ENCODE measurements at regions not wholly inside any gene's neighbourhood (a gene's known extent, or its start where the extent isn't known, plus 50 kb on each side); places are given as distances from the start of the nearest gene placed in this dataset.

DNA sequence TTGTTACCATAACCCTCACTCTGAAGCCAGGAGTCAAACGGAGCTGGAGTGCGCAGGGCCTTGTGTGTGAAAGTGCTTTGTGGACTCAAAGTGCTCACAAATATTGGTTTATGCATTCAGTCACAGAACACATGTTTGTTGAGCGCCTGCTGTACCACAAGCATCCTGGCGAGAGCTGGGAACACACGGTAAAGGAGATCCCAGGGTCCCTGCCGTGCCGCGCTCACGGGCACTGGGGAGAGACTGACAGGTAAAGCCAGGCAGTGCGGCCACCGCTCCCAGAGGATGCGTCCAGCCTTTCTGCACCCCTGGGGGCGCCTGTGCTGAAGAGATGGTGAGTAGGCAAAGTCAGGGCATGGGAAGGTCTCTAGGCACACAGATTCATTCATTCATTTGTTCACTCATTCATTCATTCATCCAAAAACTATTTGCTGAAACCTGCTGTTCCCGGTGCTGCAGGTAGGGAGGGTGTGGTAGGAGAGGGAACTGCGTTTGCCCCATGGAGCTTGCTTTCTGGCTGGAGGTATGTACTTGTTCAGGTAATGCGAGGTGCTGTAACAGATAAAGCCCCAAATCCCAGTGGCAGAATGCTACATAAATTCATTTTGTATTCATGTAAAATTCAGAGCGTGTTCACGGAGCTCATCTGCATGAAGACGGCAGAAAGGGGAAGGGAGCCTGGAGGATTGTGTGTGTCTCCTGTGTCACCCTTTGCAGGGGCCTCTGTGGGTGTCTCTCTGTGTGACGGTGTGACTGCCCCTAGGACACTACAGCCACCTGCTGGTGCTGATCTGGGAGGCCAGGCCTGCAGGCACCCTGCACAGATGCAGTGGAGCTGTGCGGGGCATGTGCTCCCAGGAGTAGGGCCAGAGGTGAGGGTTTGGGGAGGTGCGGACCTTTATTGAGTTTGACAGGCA lies 167.0 kb upstream of the B3GAT1 start:
- no peaks in the 10 kb centered on the region for H3K4me1 ChIP-seq (ENCODE audit: insufficient read depth, low read length)
- H3K27ac ChIP-seq (ENCODE audit: low read depth, low read length), result no peak overlapping the region
- no peak overlapping the region for H3K4me3 ChIP-seq (ENCODE audit: insufficient read depth, low read length)
- no peak for DNase-seq (ENCODE audit: insufficient read length, low spot score, missing footprints)
- no peaks in the 10 kb centered on the region for H4K20me1 ChIP-seq (ENCODE audit: insufficient read depth, low read length)
- no peak overlapping the region for H3K4me2 ChIP-seq (ENCODE audit: insufficient read depth, low read length)
- no peaks in the 10 kb centered on the region for H3K79me2 ChIP-seq (ENCODE audit: insufficient read depth, low read length)
- no peaks in the 10 kb centered on the region for H3K36me3 ChIP-seq (ENCODE audit: insufficient read depth, low read length)
- TF ChIP-seq CTCF (IDR thresholded peaks at IDR 0.05; ENCODE audit: extremely low read depth, low read depth, low read length), result no peak
- H3K9me3 ChIP-seq (ENCODE audit: low read depth, low read length), result no peaks in the 10 kb centered on the region
- H3K27me3 ChIP-seq (ENCODE audit: insufficient read depth, low read length), result no peaks in the 10 kb centered on the region
- H2AFZ ChIP-seq (ENCODE audit: low read length), result no peak overlapping the region

- Histone ChIP-seq H3K4me3 (ENCODE audit: insufficient read depth, low read length) (no peak overlapping the region), H2AFZ (ENCODE audit: low read length) (no peak overlapping the region), H3K4me2 (ENCODE audit: insufficient read depth, low read length) (no peak overlapping the region), H3K79me2 (ENCODE audit: insufficient read depth, low read length) (no peaks in the 10 kb centered on the region), H4K20me1 (ENCODE audit: insufficient read depth, low read length) (no peaks in the 10 kb centered on the region), H3K27me3 (ENCODE audit: insufficient read depth, low read length) (no peaks in the 10 kb centered on the region), H3K4me1 (ENCODE audit: insufficient read depth, low read length) (no peaks in the 10 kb centered on the region), H3K9me3 (ENCODE audit: low read depth, low read length) (no peaks in the 10 kb centered on the region), H3K27ac (ENCODE audit: low read depth, low read length) (no peak overlapping the region), H3K36me3 (ENCODE audit: insufficient read depth, low read length) (no peaks in the 10 kb centered on the region)
- TF ChIP-seq CTCF (IDR thresholded peaks at IDR 0.05; ENCODE audit: extremely low read depth, low read depth, low read length), result no peak
- DNase-seq (ENCODE audit: insufficient read length, low spot score, missing footprints), result no peak
These were observed 165.8 kb upstream of the B3GAT1 start for GRCh38 chr11:134577751-134578395.

GRCh38 chr11:134576721-134577171 lies 164.7 kb upstream of the B3GAT1 start:
- no peak overlapping the region for H2AFZ ChIP-seq (ENCODE audit: low read length)
- no peaks in the 10 kb centered on the region for H3K27me3 ChIP-seq (ENCODE audit: insufficient read depth, low read length)
- no peak overlapping the region for H3K4me3 ChIP-seq (ENCODE audit: insufficient read depth, low read length)
- no peaks in the 10 kb centered on the region for H3K9me3 ChIP-seq (ENCODE audit: low read depth, low read length)
- no peak overlapping the region for H3K27ac ChIP-seq (ENCODE audit: low read depth, low read length)
- no peak overlapping the region for H3K4me2 ChIP-seq (ENCODE audit: insufficient read depth, low read length)
- no peaks in the 10 kb centered on the region for H3K79me2 ChIP-seq (ENCODE audit: insufficient read depth, low read length)
- no peak for DNase-seq (ENCODE audit: insufficient read length, low spot score, missing footprints)
- H3K36me3 ChIP-seq (ENCODE audit: insufficient read depth, low read length), result no peaks in the 10 kb centered on the region
- no peaks in the 10 kb centered on the region for H3K4me1 ChIP-seq (ENCODE audit: insufficient read depth, low read length)
- no peaks in the 10 kb centered on the region for H4K20me1 ChIP-seq (ENCODE audit: insufficient read depth, low read length)
- TF ChIP-seq CTCF (IDR thresholded peaks at IDR 0.05; ENCODE audit: extremely low read depth, low read depth, low read length), result no peak

DNA sequence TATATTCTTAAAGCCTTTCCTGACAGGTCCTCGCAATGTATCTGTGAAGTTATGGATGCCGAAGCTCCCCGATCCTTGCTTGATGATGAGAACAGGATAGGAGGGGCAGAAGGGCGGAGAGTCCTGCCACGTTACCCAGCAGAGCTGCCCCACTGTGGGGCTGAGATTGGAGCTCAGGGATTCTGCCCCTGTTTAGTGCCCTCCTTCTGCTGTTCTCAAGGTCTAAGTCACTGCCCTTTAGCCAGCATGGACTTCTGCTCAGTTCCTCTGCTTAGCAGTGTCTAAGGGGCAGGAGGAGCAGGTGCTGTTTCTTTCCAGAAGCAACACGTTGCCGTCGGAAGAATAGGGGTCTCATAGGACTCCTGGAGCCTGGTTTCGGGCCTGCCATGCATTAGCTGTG lies 164.2 kb upstream of the B3GAT1 start:
- H3K36me3 ChIP-seq (ENCODE audit: insufficient read depth, low read length), result no peaks in the 10 kb centered on the region
- no peak overlapping the region for H3K4me2 ChIP-seq (ENCODE audit: insufficient read depth, low read length)
- H3K9me3 ChIP-seq (ENCODE audit: low read depth, low read length), result no peaks in the 10 kb centered on the region
- TF ChIP-seq CTCF (IDR thresholded peaks at IDR 0.05; ENCODE audit: extremely low read depth, low read depth, low read length), result no peak
- H3K4me3 ChIP-seq (ENCODE audit: insufficient read depth, low read length), result no peak overlapping the region
- no peak overlapping the region for H3K27ac ChIP-seq (ENCODE audit: low read depth, low read length)
- no peaks in the 10 kb centered on the region for H3K79me2 ChIP-seq (ENCODE audit: insufficient read depth, low read length)
- no peaks in the 10 kb centered on the region for H4K20me1 ChIP-seq (ENCODE audit: insufficient read depth, low read length)
- DNase-seq (ENCODE audit: insufficient read length, low spot score, missing footprints), result no peak
- no peak overlapping the region for H2AFZ ChIP-seq (ENCODE audit: low read length)
- no peaks in the 10 kb centered on the region for H3K27me3 ChIP-seq (ENCODE audit: insufficient read depth, low read length)
- no peaks in the 10 kb centered on the region for H3K4me1 ChIP-seq (ENCODE audit: insufficient read depth, low read length)

Data from osteoblast (primary cell).